GM23338 (cell line): ENCODE measurements at regions not wholly inside any gene's neighbourhood (a gene's known extent, or its start where the extent isn't known, plus 50 kb on each side); places are given as distances from the start of the nearest gene placed in this dataset.
"Not testable (repeated sequence)": the region's sequence is repeated elsewhere in the genome, so short reads cannot be mapped to it uniquely, and the experiment has no call there.

Source experiments
- CREB1 ChIP-seq: fragments of 250-450 bp; sonication (Bioruptor Pico); IDR thresholded peaks from 2 replicates; pipeline ENCODE4 v1.5.0; 2020; ENCODE audit warnings: low read depth, mild to moderate bottlenecking, moderate library complexity
- EZH2 ChIP-seq: fragments of 200-600 bp; sonication (generic); IDR thresholded peaks from one replicate; pipeline ENCODE4 v1.8.0; 2017; ENCODE audit warnings: antibody characterized with exemption, mild to moderate bottlenecking, low read depth; ENCODE audit not compliant: unreplicated experiment
- EZH2phosphoT487 ChIP-seq: fragments of 200-600 bp; sonication (generic); IDR thresholded peaks from one replicate; pipeline ENCODE4 v1.8.1; 2018; ENCODE audit warnings: antibody characterized with exemption; ENCODE audit not compliant: unreplicated experiment
- POLR2AphosphoS5 ChIP-seq: IDR thresholded peaks from 2 replicates; pipeline ENCODE4 v1.6.1; 2016; ENCODE audit warnings: antibody characterized with exemption, low read depth
- ZNF331 ChIP-seq: fragments of 250-450 bp; sonication (Bioruptor Pico); IDR thresholded peaks from 2 replicates; pipeline ENCODE4 v1.5.0; 2020; ENCODE audit warnings: low read depth, mild to moderate bottlenecking, moderate library complexity
- TF ChIP-seq, protein P1 (sequence below), 2 experiments: fragments of 200-600 bp in 1 of 2; sonication (generic) in 1 of 2; conservative IDR thresholded peaks; 2 replicates each; pipeline versions ENCODE4 v1.5.1 to v1.6.1; 2016 to 2017; ENCODE audit warnings: antibody characterized with exemption in 2 of 2, low read depth in 2 of 2, mild to moderate bottlenecking in 2 of 2, moderate library complexity in 1 of 2
- TF ChIP-seq, protein P2 (sequence below): IDR thresholded peaks from one replicate; pipeline ENCODE4 v1.6.1; 2018; ENCODE audit warnings: antibody characterized with exemption; ENCODE audit not compliant: unreplicated experiment
- TF ChIP-seq, protein P3 (sequence below): IDR thresholded peaks from 2 replicates; pipeline ENCODE4 v1.6.1; 2016; ENCODE audit warnings: antibody characterized with exemption

DNA sequence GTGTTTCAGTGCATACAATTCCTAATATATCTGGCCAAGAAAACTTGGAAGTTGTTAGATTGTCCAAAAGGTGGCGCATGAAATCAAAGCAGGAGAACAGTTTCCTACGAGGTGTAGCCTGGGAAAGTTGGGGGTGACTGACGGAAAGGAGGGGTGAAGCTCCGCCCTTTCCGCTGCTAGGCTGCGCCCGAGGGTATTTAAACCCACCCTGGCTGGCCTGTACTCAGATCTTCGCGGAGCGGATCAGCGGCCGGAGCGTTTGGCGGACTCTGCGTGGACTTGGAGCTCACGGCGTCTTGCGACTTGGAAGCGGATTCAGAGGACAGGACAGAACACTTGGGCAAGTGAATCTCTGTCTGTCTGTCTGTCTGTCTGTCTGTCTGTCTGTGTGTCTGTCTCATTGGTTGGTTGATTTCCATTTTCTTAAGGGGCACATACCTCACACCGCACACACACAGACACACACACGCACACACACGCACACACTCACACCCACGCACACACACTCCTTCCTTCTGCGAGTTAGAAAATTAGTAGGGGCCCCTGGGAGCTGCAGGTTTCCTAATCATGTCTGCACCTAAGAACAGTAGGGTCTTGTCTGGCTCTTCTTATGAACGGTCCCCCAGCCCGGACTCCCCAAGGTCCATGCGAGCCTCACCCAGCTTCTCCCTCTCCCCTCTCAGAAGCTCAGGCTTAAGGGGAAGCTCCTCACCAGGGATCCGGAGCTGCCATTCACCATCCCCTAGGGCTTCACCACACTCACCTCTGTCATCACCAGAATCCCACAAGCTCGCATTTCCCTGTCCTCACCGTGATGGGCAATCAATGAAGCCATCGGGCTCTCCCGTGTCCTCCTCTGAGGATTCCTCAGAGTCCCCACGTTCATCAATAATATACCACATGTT is 526.8 kb downstream of the CWH43 start:
- TF ChIP-seq, protein P1, sequence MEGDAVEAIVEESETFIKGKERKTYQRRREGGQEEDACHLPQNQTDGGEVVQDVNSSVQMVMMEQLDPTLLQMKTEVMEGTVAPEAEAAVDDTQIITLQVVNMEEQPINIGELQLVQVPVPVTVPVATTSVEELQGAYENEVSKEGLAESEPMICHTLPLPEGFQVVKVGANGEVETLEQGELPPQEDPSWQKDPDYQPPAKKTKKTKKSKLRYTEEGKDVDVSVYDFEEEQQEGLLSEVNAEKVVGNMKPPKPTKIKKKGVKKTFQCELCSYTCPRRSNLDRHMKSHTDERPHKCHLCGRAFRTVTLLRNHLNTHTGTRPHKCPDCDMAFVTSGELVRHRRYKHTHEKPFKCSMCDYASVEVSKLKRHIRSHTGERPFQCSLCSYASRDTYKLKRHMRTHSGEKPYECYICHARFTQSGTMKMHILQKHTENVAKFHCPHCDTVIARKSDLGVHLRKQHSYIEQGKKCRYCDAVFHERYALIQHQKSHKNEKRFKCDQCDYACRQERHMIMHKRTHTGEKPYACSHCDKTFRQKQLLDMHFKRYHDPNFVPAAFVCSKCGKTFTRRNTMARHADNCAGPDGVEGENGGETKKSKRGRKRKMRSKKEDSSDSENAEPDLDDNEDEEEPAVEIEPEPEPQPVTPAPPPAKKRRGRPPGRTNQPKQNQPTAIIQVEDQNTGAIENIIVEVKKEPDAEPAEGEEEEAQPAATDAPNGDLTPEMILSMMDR (conservative IDR thresholded peaks at IDR 0.05; ENCODE audit: low read depth in 2 of 2): not testable (repeated sequence)
- TF ChIP-seq CREB1 (CRISPR knock-in tag); ZNF331; POLR2AphosphoS5; EZH2phosphoT487; EZH2: not testable (repeated sequence)
- TF ChIP-seq, protein P2, sequence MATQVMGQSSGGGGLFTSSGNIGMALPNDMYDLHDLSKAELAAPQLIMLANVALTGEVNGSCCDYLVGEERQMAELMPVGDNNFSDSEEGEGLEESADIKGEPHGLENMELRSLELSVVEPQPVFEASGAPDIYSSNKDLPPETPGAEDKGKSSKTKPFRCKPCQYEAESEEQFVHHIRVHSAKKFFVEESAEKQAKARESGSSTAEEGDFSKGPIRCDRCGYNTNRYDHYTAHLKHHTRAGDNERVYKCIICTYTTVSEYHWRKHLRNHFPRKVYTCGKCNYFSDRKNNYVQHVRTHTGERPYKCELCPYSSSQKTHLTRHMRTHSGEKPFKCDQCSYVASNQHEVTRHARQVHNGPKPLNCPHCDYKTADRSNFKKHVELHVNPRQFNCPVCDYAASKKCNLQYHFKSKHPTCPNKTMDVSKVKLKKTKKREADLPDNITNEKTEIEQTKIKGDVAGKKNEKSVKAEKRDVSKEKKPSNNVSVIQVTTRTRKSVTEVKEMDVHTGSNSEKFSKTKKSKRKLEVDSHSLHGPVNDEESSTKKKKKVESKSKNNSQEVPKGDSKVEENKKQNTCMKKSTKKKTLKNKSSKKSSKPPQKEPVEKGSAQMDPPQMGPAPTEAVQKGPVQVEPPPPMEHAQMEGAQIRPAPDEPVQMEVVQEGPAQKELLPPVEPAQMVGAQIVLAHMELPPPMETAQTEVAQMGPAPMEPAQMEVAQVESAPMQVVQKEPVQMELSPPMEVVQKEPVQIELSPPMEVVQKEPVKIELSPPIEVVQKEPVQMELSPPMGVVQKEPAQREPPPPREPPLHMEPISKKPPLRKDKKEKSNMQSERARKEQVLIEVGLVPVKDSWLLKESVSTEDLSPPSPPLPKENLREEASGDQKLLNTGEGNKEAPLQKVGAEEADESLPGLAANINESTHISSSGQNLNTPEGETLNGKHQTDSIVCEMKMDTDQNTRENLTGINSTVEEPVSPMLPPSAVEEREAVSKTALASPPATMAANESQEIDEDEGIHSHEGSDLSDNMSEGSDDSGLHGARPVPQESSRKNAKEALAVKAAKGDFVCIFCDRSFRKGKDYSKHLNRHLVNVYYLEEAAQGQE: not testable (repeated sequence)
- TF ChIP-seq, protein P3, sequence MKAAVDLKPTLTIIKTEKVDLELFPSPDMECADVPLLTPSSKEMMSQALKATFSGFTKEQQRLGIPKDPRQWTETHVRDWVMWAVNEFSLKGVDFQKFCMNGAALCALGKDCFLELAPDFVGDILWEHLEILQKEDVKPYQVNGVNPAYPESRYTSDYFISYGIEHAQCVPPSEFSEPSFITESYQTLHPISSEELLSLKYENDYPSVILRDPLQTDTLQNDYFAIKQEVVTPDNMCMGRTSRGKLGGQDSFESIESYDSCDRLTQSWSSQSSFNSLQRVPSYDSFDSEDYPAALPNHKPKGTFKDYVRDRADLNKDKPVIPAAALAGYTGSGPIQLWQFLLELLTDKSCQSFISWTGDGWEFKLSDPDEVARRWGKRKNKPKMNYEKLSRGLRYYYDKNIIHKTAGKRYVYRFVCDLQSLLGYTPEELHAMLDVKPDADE: not testable (repeated sequence)
